HG03135 (cell line): ENCODE measurements at regions not wholly inside any gene's neighbourhood (a gene's known extent, or its start where the extent isn't known, plus 50 kb on each side); places are given as distances from the start of the nearest gene placed in this dataset.
"Not testable (repeated sequence)": the region's sequence is repeated elsewhere in the genome, so short reads cannot be mapped to it uniquely, and the experiment has no call there.

Experiments used
- ATAC-seq: cut with Tn5 transposase; IDR thresholded peaks from one replicate; pipeline ENCODE4 v1.9.1; 2021; ENCODE audit warnings: mild to moderate bottlenecking, moderate library complexity; ENCODE audit not compliant: unreplicated experiment

GRCh38 chr6:68080074-68080473, 555.0 kb upstream of the ADGRB3 start:
- ATAC-seq, result no peak

DNA sequence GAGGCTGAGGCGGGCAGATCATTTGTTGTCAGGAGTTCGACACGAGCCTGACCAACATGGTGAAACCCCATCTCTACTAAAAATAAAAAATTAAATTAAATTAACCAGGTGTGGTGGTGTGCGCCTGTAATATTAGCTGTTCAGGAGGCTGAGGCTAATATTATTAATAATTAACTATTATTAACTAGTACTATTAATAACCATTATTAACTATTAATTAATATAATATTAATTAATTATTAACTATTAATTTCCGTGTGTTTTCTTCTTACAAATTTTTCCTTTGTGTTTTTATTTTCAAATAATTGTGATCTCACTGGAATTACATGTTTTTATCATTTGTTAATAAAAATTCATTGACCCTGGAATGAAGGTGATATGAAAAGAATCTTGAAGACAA, 557.4 kb upstream of the ADGRB3 start:
- ATAC-seq, result no peak

DNA sequence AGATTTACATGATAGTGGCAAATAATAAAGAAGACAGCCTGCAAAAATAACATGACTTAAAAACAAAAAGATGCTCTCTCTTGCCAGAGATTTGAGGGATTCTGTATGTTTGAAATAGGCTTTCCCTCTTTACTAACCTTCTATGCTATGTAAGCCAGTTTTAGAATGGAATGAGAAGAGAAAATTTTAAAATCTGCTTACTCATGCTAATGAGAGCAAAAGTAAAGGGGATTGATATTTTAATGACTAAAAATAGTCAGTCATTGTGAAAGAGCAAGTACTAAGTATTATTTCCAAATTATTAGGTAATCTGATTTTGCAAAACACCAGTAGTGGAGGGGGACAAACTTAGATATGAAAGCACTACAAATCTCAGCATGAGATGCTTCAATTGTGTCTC, 563.3 kb upstream of the ADGRB3 start:
- ATAC-seq, result no peak

GRCh38 chr6:68069921-68070710, 565.0 kb upstream of the ADGRB3 start:
- ATAC-seq, result no peak

DNA sequence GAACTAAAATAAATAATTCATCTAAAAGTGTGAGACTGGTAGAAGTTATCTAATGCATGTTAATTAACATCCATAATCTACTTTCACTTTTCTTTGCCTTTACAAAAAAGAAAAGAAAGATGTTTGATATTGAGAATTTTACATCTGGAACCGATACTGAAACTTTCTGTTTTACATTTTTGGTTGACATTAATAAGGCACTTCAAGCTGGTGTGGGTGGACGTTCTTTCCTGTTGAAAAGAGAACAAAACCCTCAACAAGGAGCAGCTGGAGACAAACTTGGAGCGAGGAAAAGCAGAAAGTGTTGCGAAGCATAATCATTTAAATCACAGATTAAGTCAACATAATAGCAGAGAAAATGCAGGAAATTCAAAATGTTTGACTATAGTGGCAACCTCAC, 575.2 kb upstream of the ADGRB3 start:
- ATAC-seq, result no peak

DNA sequence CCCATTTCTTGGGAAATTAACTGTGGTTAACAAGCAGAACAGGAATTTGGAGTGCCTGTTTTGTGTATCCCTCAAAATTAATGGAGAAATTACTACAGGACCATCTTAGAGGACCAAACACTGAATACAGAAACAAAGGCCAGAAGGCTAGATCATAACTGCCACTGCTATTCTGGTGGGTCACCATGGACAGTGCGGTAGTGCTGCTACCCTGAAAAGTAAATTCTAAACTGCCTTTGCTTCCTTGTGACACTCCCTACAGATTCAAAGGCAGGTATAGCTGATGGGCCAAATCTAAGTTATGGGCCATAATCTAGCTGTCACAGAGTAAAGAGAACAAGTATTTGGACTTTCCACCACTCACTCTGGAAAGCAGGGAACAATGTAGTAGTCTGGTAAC, 575.8 kb upstream of the ADGRB3 start:
- ATAC-seq, result no peak

GRCh38 chr6:68056596-68056995, 578.5 kb upstream of the ADGRB3 start:
- ATAC-seq, result not testable (repeated sequence)

DNA sequence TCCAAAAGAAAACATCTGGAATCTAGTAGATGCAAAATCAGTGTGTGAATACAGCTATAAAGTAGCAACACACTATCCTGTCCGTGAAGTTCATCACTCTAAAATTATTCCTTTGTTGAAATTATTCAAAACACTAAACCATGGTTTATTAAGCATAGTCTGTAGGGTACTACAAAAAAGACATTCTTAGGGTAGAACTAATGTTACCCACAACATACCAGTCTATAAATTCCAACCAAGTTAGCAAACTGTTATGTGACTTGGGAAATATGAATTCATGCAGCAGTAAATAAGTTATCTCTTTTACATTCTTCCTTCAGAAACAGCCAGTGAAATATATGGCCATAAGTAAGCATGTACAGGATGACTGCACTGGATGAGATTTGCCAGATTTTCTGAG, 580.3 kb upstream of the ADGRB3 start:
- no peak for ATAC-seq

GRCh38 chr6:68053805-68054373, 581.2 kb upstream of the ADGRB3 start:
- no peak for ATAC-seq

- ATAC-seq, result no peak
These were observed 582.8 kb upstream of the ADGRB3 start for GRCh38 chr6:68052234-68052633.

GRCh38 chr6:68049562-68049961, 585.5 kb upstream of the ADGRB3 start:
- ATAC-seq, result no peak

- no peak for ATAC-seq
These were observed 588.3 kb upstream of the ADGRB3 start for GRCh38 chr6:68046756-68047155.

DNA sequence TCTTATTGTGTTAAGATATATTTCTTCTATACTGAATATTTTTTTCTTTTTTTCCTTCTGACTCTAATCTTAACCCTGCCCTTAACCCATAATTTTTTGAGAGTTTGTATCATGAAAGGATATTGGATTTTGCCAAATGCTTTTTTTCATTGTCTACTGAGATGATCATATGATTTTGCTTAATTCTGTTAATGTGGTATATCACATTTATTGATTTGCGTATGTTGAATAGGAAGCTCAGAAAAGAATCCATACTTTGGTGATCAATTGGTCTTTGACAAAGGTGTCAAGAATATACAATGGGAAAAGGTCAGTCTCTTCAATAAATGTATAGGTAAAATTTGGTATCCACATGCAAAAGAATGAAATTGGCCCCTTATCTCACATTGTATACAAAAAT, 588.8 kb upstream of the ADGRB3 start:
- no peak for ATAC-seq

GRCh38 chr6:68045193-68045592, 589.9 kb upstream of the ADGRB3 start:
- no peak for ATAC-seq

DNA sequence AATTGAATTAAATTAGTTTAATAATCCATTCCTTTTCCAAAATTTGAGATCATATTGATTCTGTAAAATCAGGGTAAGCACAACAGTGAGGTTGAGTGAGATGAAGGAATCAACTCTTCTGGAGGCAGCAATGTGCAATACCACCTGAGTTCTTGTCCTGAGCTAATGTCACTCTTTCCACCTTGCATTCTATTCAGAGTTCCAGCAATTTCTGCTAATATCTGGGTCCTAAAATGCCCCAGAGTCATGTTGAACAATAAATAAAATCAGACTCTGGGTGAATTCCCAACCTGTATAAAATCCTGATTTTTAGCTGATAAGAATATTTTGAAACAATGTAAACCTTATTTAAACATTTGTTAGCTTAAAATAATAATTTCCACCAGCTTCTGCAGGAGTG, 590.8 kb upstream of the ADGRB3 start:
- ATAC-seq, result no peak

DNA sequence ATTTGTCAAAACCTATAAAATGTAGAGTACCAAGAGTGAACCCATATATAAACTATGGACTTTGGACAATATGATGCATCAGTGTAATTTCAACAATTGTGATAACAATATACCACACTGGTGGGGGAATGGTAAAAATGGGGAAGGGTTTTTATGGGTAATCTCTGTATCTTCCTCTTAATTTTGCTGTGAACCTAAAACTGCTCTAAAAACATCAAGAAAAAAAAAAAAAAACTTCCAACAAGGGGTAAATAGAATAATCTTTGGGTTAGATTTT, 592.0 kb upstream of the ADGRB3 start:
- no peak for ATAC-seq

DNA sequence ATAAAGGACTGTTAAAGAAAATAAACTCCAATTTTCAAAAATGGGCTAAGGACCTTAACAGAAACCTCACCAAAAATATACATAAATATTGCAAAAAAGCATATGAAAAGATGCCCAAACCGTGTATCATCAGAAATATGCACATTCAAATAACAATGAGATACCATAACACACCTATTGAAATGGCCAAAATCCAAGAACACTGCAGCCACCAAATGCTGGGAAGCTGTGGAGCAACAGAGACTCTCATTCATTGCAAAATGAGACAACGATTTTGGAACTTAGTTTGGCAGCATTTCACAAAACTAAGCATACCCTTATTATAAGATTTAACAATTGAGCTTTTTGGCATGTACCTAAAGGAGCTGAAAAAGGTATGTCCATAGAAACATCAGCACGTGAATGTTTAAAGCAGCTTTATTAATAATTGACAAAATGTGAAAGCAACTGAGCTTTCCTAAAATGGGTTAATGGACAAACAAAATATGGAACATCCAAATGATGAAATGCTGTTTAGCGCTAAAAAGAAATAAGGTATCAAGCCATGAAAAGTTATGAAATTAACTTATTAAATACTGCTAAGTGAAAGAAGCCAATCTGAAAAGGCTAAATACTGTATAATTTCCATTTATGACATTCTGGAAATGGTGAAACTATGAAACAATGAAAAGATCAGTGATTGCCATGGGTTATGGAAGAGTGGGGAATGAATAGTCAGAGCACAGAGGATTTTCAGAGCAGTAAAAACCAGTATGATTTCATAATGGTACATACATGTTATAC, 592.6 kb upstream of the ADGRB3 start:
- ATAC-seq, result no peak

- ATAC-seq, result no peak
These were observed 594.3 kb upstream of the ADGRB3 start for GRCh38 chr6:68040780-68041179.

DNA sequence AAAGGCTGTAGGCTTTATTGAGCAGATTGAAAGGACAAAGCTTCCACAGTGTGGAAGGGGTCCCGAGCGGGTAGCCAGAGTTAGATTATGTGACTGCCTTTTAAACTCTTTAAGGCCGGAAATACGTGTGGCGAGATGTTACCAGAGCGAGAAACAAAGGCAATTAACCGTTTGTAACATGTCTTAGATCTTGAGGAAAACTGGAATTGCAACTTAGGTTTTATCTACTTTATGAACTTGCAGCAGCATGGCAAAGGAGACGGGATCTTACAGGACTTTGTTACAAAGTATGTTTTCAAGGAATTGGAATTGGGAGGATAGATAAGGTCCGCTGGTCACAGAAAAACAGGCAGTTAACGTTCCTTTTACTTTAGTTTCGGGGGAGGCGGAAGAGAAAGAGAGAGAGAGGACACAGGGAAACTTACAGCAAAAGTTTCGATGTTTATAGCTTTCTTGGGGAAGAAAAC, 594.7 kb upstream of the ADGRB3 start:
- ATAC-seq, result no peak

GRCh38 chr6:68039641-68040311, 595.3 kb upstream of the ADGRB3 start:
- no peak for ATAC-seq

DNA sequence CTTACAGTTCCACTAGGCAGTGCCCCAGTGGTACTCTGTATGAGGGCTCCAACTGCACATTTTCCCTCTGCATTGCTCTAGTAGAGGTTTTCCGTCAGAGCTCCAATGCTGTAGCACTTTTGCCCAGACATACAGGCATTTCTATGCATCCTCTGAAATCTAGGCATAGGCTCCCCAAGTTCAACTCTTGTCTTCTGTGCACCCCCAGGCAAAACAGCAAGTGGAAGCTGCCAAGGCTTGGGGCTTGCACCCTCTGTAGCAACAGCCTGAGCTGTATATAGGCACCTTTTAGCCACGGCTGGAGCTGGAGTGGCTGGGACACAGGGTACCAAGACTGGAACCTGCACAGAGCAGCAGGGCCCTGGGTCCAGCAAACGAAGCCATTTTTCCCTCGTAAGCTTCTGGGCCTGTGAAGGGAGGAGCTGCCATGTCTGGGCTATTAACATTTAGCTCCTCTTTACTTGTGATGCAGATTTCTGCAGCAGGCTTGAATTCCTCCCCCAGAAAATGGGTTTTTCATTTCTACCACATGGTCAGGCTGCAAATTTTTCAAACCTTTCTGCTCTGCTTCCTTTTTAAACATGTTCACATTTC, 596.2 kb upstream of the ADGRB3 start:
- ATAC-seq, result no peak
